MM.1S (cell line): ENCODE measurements at regions not wholly inside any gene's neighbourhood (a gene's known extent, or its start where the extent isn't known, plus 50 kb on each side); places are given as distances from the start of the nearest gene placed in this dataset.

ENCODE experiments used
- CTCF ChIP-seq: fragments of 300-600 bp; sonication (generic); IDR thresholded peaks from 2 replicates; pipeline ENCODE4 v1.5.1; 2016; ENCODE audit warnings: antibody characterized with exemption, low read length, mixed read lengths
- EZH2 ChIP-seq: fragments of 300-600 bp; sonication (generic); optimal IDR thresholded peaks from 2 replicates; pipeline ENCODE3; 2017; ENCODE audit warnings: low read depth, mild to moderate bottlenecking, antibody characterized with exemption, low read length, mixed read lengths
- EZH2phosphoT487 ChIP-seq: fragments of 300-600 bp; sonication (generic); IDR thresholded peaks from 2 replicates; pipeline ENCODE4 v1.6.1; 2018; ENCODE audit warnings: antibody characterized with exemption, low read length

GRCh38 chr2:160630801-160631590, 137.4 kb upstream of the RBMS1 start:
- no peak for TF ChIP-seq CTCF
- TF ChIP-seq EZH2 = no peak
- no peak for TF ChIP-seq EZH2phosphoT487
